Stomach (tissue), 8 donors: ENCODE measurements at regions not wholly inside any gene's neighbourhood (a gene's known extent, or its start where the extent isn't known, plus 50 kb on each side); places are given as distances from the start of the nearest gene placed in this dataset.

Experiments used
- DNase-seq, 2 donors: peaks; one replicate each; pipeline versions ENCODE4 v3.0.0 to v3.0.0-alpha.2; 2013 to 2019
- H3K27ac ChIP-seq, 5 donors: fragments of 200-600 bp in 4 of 5; sonication (generic) in 4 of 5; one replicate each; pipeline ENCODE4 v1.5.1; 2013 to 2019; ENCODE audit warnings: mild to moderate bottlenecking in 1 of 5, moderate library complexity in 1 of 5
- H3K27me3 ChIP-seq, 3 donors: fragments of 200-600 bp; sonication (generic); one replicate each; pipeline ENCODE4 v1.5.1; 2017 to 2019; ENCODE audit warnings: mixed run types in 1 of 3
- H3K36me3 ChIP-seq, 4 donors: fragments of 200-600 bp; sonication (generic); 1 replicate in 3 of 4; 2 replicates in 1 of 4; pipeline ENCODE4 v1.5.1; 2016 to 2019
- H3K4me1 ChIP-seq, 4 donors: fragments of 200-600 bp; sonication (generic); one replicate each; pipeline ENCODE4 v1.5.1; 2016 to 2019
- H3K4me3 ChIP-seq, 4 donors: fragments of 200-600 bp; sonication (generic) in 3 of 4; one replicate each; pipeline ENCODE4 v1.5.1; 2016 to 2019; ENCODE audit warnings: mild to moderate bottlenecking in 1 of 4
- H3K9me3 ChIP-seq, 4 donors: fragments of 200-600 bp; sonication (generic); one replicate each; pipeline ENCODE4 v1.5.1; 2016 to 2019
- CTCF ChIP-seq, 7 experiments: fragments of 450-650 bp in 4 of 7; fragments of 200-600 bp in 3 of 7; sonication (generic) in 3 of 7; IDR thresholded peaks; one replicate each; pipeline ENCODE4 v1.5.1; 2016 to 2019; ENCODE audit warnings: antibody characterized with exemption in 7 of 7, control low read depth in 2 of 7, mild to moderate bottlenecking in 1 of 7
- EP300 ChIP-seq: sonication (generic); formaldehyde crosslinking; IDR thresholded peaks from one replicate; pipeline ENCODE4 v1.6.1; 2017; ENCODE audit warnings: antibody characterized with exemption
- POLR2A ChIP-seq, 4 donors: fragments of 450-650 bp; IDR thresholded peaks; one replicate each; pipeline ENCODE4 v1.6.1; 2016; ENCODE audit warnings: antibody characterized with exemption in 4 of 4, control low read depth in 2 of 4, mild to moderate bottlenecking in 1 of 4, moderate library complexity in 1 of 4
- POLR2AphosphoS5 ChIP-seq, 3 donors: sonication (generic); formaldehyde crosslinking; IDR thresholded peaks; one replicate each; pipeline ENCODE4 v1.6.1; 2016; ENCODE audit warnings: antibody characterized with exemption in 3 of 3
- WGBS, 5 donors: extraction: QIAGEN DNeasy Blood & Tissue Kit in 3 of 5; methylation state at CpG; one replicate each; pipeline versions ENCODE4 v1.1.5 to v1.1.7; 2013 to 2018; 5-methylcytosine and 5-hydroxymethylcytosine counted together
- intact Hi-C: fragments of 100-400 bp; cut with DNase I; formaldehyde crosslinking; loops from one replicate; pipeline ENCODE4 v1.15.1; 2023; ENCODE audit warnings: low total_unique reads
- donor health status: healthy with polysubstance abuse.
- donor health status: Bipolar disorder and iron deficiency.
- donor health status: healthy.

- intact Hi-C loops = no loop called here
- Histone ChIP-seq H3K4me3 (no peak overlapping the region), H3K9me3 (no peaks in the 10 kb centered on the region), H3K27me3 (no peaks in the 10 kb centered on the region), H3K36me3 (no peaks in the 10 kb centered on the region), H3K27ac (no peak overlapping the region), H3K4me1 (no peaks in the 10 kb centered on the region)
- 91 to 94% (median 92%) methylated on average over 8 of the region's 8 CpGs for WGBS, 5 donors
- DNase-seq = peak in 1 of 2 donors; percentile 35
- TF ChIP-seq POLR2A (IDR thresholded peaks at IDR 0.05) (no peak), EP300 (no peak), CTCF (IDR thresholded peaks at IDR 0.05) (no peak), POLR2AphosphoS5 (IDR thresholded peaks at IDR 0.05) (no peak)
Measured at GRCh38 chr9:90393365-90394152, 249.1 kb downstream of the DIRAS2 start.

- TF ChIP-seq CTCF (IDR thresholded peaks at IDR 0.05) (no peak), POLR2AphosphoS5 (IDR thresholded peaks at IDR 0.05) (no peak), EP300 (no peak), POLR2A (IDR thresholded peaks at IDR 0.05) (no peak)
- WGBS, 5 donors = 72 to 84% (median 82%) methylated on average over 3 of the region's 3 CpGs
- H3K9me3 ChIP-seq = no peaks in the 10 kb centered on the region
- intact Hi-C loops = no loop called here
- H3K27ac ChIP-seq = no peak overlapping the region
- no peaks in the 10 kb centered on the region for H3K4me1 ChIP-seq
- no peaks in the 10 kb centered on the region for H3K27me3 ChIP-seq
- DNase-seq = no peak
- H3K4me3 ChIP-seq = no peak overlapping the region
- H3K36me3 ChIP-seq = no peaks in the 10 kb centered on the region
Measured at GRCh38 chr9:90394871-90395270, 247.8 kb downstream of the DIRAS2 start.

- H3K9me3 ChIP-seq = no peaks in the 10 kb centered on the region
- intact Hi-C loops = no loop called here
- H3K4me3 ChIP-seq = no peak overlapping the region
- 90 to 93% (median 92%) methylated on average over 6 of the region's 6 CpGs for WGBS, 5 donors
- no peak overlapping the region for H3K27ac ChIP-seq
- no peaks in the 10 kb centered on the region for H3K4me1 ChIP-seq
- TF ChIP-seq EP300 (no peak), POLR2A (IDR thresholded peaks at IDR 0.05) (no peak), CTCF (IDR thresholded peaks at IDR 0.05) (no peak)
- no peaks in the 10 kb centered on the region for H3K36me3 ChIP-seq
- no peak for DNase-seq
- no peaks in the 10 kb centered on the region for H3K27me3 ChIP-seq
Measured at GRCh38 chr9:90400091-90400490, 242.5 kb downstream of the DIRAS2 start.

- WGBS, 5 donors = 73 to 83% (median 76%) methylated on average over 3 of the region's 3 CpGs
- no peak overlapping the region for H3K4me3 ChIP-seq
- H3K9me3 ChIP-seq = peaks cover 0 to 10% (median 6%) of the 10 kb centered on the region in 4 donors
- intact Hi-C loops = no loop called here
- H3K27ac ChIP-seq = no peak overlapping the region
- no peak for DNase-seq
- no peaks in the 10 kb centered on the region for H3K4me1 ChIP-seq
- H3K36me3 ChIP-seq = no peaks in the 10 kb centered on the region
- TF ChIP-seq EP300 (no peak), POLR2AphosphoS5 (IDR thresholded peaks at IDR 0.05) (no peak), POLR2A (IDR thresholded peaks at IDR 0.05) (no peak), CTCF (IDR thresholded peaks at IDR 0.05) (no peak)
- no peaks in the 10 kb centered on the region for H3K27me3 ChIP-seq
Measured at GRCh38 chr9:90408659-90409058, 234.0 kb downstream of the DIRAS2 start.
